Neural progenitor cell (in vitro differentiated cells): ENCODE measurements at regions not wholly inside any gene's neighbourhood (a gene's known extent, or its start where the extent isn't known, plus 50 kb on each side); places are given as distances from the start of the nearest gene placed in this dataset.

Experiments used
- DNase-seq: peaks from one replicate; pipeline ENCODE4 v3.0.0-alpha.2; 2016; ENCODE audit warnings: low spot score
- H2AFZ ChIP-seq: fragments of 200-600 bp; sonication (generic); replicated peaks from 2 replicates; pipeline ENCODE4 v1.6.1; 2016; ENCODE audit warnings: antibody characterized with exemption
- H3F3A ChIP-seq: fragments of 200-600 bp; sonication (generic); 2 replicates; pipeline ENCODE4 v1.6.1; 2016; ENCODE audit warnings: antibody characterized with exemption, low read depth
- H3K27ac ChIP-seq: fragments of 200-600 bp; sonication (generic); 2 replicates; pipeline ENCODE4 v1.5.1; 2016; ENCODE audit warnings: mild to moderate bottlenecking
- H3K27me3 ChIP-seq: fragments of 200-600 bp; sonication (generic); 2 replicates; pipeline ENCODE4 v1.6.1; 2016; ENCODE audit warnings: mild to moderate bottlenecking, moderate library complexity
- H3K36me3 ChIP-seq: fragments of 200-600 bp; sonication (generic); 2 replicates; pipeline ENCODE4 v1.5.1; 2016
- H3K4me1 ChIP-seq: fragments of 200-600 bp; sonication (generic); 2 replicates; pipeline ENCODE4 v1.6.1; 2016; ENCODE audit warnings: mixed run types
- H3K4me2 ChIP-seq: fragments of 200-600 bp; sonication (generic); 2 replicates; pipeline ENCODE4 v1.6.1; 2016
- H3K4me3 ChIP-seq: fragments of 200-600 bp; sonication (generic); 2 replicates; pipeline ENCODE4 v1.5.1; 2016
- H3K79me2 ChIP-seq: fragments of 200-600 bp; sonication (generic); 2 replicates; pipeline ENCODE4 v1.6.1; 2016; ENCODE audit warnings: low read depth
- H3K9ac ChIP-seq: fragments of 200-600 bp; sonication (generic); 2 replicates; pipeline ENCODE4 v1.6.1; 2016
- H3K9me3 ChIP-seq: fragments of 200-600 bp; sonication (generic); 2 replicates; pipeline ENCODE4 v1.5.1; 2016; ENCODE audit warnings: low read depth
- H4K20me1 ChIP-seq: fragments of 200-600 bp; sonication (generic); 2 replicates; pipeline ENCODE4 v1.6.1; 2016; ENCODE audit warnings: low read depth
- H3K27ac Mint-ChIP-seq: 3 replicates; pipeline ENCODE4 v1.8.0; 2021; ENCODE audit warnings: mixed read lengths
- H3K27me3 Mint-ChIP-seq: 2 replicates; pipeline ENCODE4 v1.8.0; 2022; ENCODE audit warnings: low read depth, mild to moderate bottlenecking, inconsistent platforms, moderate library complexity, mixed read lengths; ENCODE audit not compliant: insufficient read depth
- H3K36me3 Mint-ChIP-seq: 3 replicates; pipeline ENCODE4 v1.8.0; 2021; ENCODE audit warnings: mixed read lengths
- H3K4me1 Mint-ChIP-seq: 3 replicates; pipeline ENCODE4 v1.8.0; 2021; ENCODE audit warnings: mixed read lengths
- H3K4me3 Mint-ChIP-seq: 3 replicates; pipeline ENCODE4 v1.8.0; 2021; ENCODE audit warnings: mild to moderate bottlenecking, moderate library complexity, mixed read lengths
- H3K9me3 Mint-ChIP-seq: 3 replicates; pipeline ENCODE4 v1.8.0; 2020; ENCODE audit warnings: mixed read lengths
- CTCF ChIP-seq: fragments of 200-600 bp; sonication (generic); IDR thresholded peaks from 2 replicates; pipeline ENCODE4 v1.5.1; 2017; ENCODE audit warnings: antibody characterized with exemption, mild to moderate bottlenecking
- EZH2 ChIP-seq: fragments of 200-600 bp; sonication (generic); IDR thresholded peaks from 2 replicates; pipeline ENCODE4 v1.6.1; 2017; ENCODE audit warnings: antibody characterized with exemption, mild to moderate bottlenecking, moderate library complexity
- EZH2phosphoT487 ChIP-seq: fragments of 200-600 bp; sonication (generic); IDR thresholded peaks from 2 replicates; pipeline ENCODE4 v1.6.1; 2017; ENCODE audit warnings: antibody characterized with exemption

- no peak overlapping the region for H2AFZ ChIP-seq
- no peaks in the 10 kb centered on the region for H3K9me3 ChIP-seq
- H4K20me1 ChIP-seq = no peaks in the 10 kb centered on the region
- no peak overlapping the region for H3K27ac ChIP-seq
- H3K4me1 ChIP-seq = peaks cover 40% of the 10 kb centered on the region
- Mint-ChIP-seq H3K4me1 (peaks cover 40% of the 10 kb centered on the region), H3K27ac (no peak overlapping the region), H3K4me3 (peak overlapping the region; percentile 26), H3K9me3 (no peaks in the 10 kb centered on the region), H3K27me3 (peaks cover 5% of the 10 kb centered on the region), H3K36me3 (no peaks in the 10 kb centered on the region)
- no peaks in the 10 kb centered on the region for H3K27me3 ChIP-seq
- H3K4me2 ChIP-seq = no peak overlapping the region
- DNase-seq = no peak
- no peaks in the 10 kb centered on the region for H3K36me3 ChIP-seq
- no peaks in the 10 kb centered on the region for H3K79me2 ChIP-seq
- H3F3A ChIP-seq = peaks cover 16% of the 10 kb centered on the region
- no peak overlapping the region for H3K9ac ChIP-seq
- TF ChIP-seq CTCF (no peak), EZH2phosphoT487 (no peak), EZH2 (no peak)
- no peak overlapping the region for H3K4me3 ChIP-seq
These were observed 128.0 kb downstream of the TRIM29 start for GRCh38 chr11:120009938-120010337.

- Mint-ChIP-seq H3K27me3 (no peaks in the 10 kb centered on the region), H3K36me3 (no peaks in the 10 kb centered on the region), H3K4me1 (peaks cover 34% of the 10 kb centered on the region), H3K27ac (no peak overlapping the region), H3K9me3 (no peaks in the 10 kb centered on the region), H3K4me3 (no peak overlapping the region)
- H3K27me3 ChIP-seq = no peaks in the 10 kb centered on the region
- H3F3A ChIP-seq = peaks cover 15% of the 10 kb centered on the region
- H3K4me3 ChIP-seq = no peak overlapping the region
- H3K9me3 ChIP-seq = no peaks in the 10 kb centered on the region
- no peaks in the 10 kb centered on the region for H4K20me1 ChIP-seq
- H3K79me2 ChIP-seq = no peaks in the 10 kb centered on the region
- no peak overlapping the region for H3K27ac ChIP-seq
- no peak overlapping the region for H3K9ac ChIP-seq
- no peak overlapping the region for H2AFZ ChIP-seq
- no peak for DNase-seq
- H3K4me2 ChIP-seq = no peak overlapping the region
- H3K4me1 ChIP-seq = peaks cover 34% of the 10 kb centered on the region
- TF ChIP-seq CTCF (no peak), EZH2 (no peak), EZH2phosphoT487 (no peak)
- H3K36me3 ChIP-seq = no peaks in the 10 kb centered on the region
These were observed 130.8 kb downstream of the TRIM29 start for GRCh38 chr11:120007144-120007543.

GRCh38 chr11:120004723-120005122, 133.2 kb downstream of the TRIM29 start:
- Histone ChIP-seq H3K4me2 (no peak overlapping the region), H3K4me1 (peaks cover 27% of the 10 kb centered on the region)
- H3K36me3 Mint-ChIP-seq = no peaks in the 10 kb centered on the region

More at GRCh38 chr11:120004723-120005122, 133.2 kb downstream of the TRIM29 start:
- Mint-ChIP-seq H3K27me3 (peaks cover 4% of the 10 kb centered on the region), H3K27ac (no peak overlapping the region), H3K4me1 (peaks cover 28% of the 10 kb centered on the region), H3K9me3 (no peaks in the 10 kb centered on the region), H3K4me3 (no peak overlapping the region)
- no peaks in the 10 kb centered on the region for H3K9me3 ChIP-seq
- H3F3A ChIP-seq = peaks cover 31% of the 10 kb centered on the region
- no peaks in the 10 kb centered on the region for H3K36me3 ChIP-seq
- no peaks in the 10 kb centered on the region for H3K27me3 ChIP-seq
- no peak for TF ChIP-seq CTCF
- TF ChIP-seq EZH2 = no peak
- no peak for TF ChIP-seq EZH2phosphoT487
- H2AFZ ChIP-seq = no peak overlapping the region
- no peak for DNase-seq
- H3K79me2 ChIP-seq = no peaks in the 10 kb centered on the region
- H3K4me3 ChIP-seq = no peak overlapping the region
- H4K20me1 ChIP-seq = peaks cover 8% of the 10 kb centered on the region
- no peak overlapping the region for H3K9ac ChIP-seq
- H3K27ac ChIP-seq = no peak overlapping the region
